GM12878 (cell line): ENCODE measurements at regions not wholly inside any gene's neighbourhood (a gene's known extent, or its start where the extent isn't known, plus 50 kb on each side); places are given as distances from the start of the nearest gene placed in this dataset.

Source experiments
- BACH1 ChIP-seq: fragments of 450-650 bp; IDR thresholded peaks from 2 replicates; pipeline ENCODE4 v1.6.1; 2017; ENCODE audit warnings: mild to moderate bottlenecking, borderline replicate concordance
- BRCA1 ChIP-seq: IDR thresholded peaks from 2 replicates; pipeline ENCODE4 v1.6.1; 2011; ENCODE audit warnings: low read depth, low read length, improper control_type of control experiment
- NRF1 ChIP-seq: conservative IDR thresholded peaks from 2 replicates; pipeline ENCODE4 v1.6.1; 2011; ENCODE audit warnings: mild to moderate bottlenecking, low read depth, low read length, improper control_type of control experiment
- RAD51 ChIP-seq: fragments of 450-650 bp; IDR thresholded peaks from 2 replicates; pipeline ENCODE4 v1.6.1; 2016; ENCODE audit warnings: moderate library complexity, mild to moderate bottlenecking, inconsistent platforms

GRCh38 chr4:32417113-32417704 lies 1697.0 kb downstream of the PCDH7 start:
- no peak for TF ChIP-seq BACH1
- no peak for TF ChIP-seq RAD51
- TF ChIP-seq NRF1, result no peak
- TF ChIP-seq BRCA1, result no peak
